DND-41 (cell line): ENCODE measurements at regions not wholly inside any gene's neighbourhood (a gene's known extent, or its start where the extent isn't known, plus 50 kb on each side); places are given as distances from the start of the nearest gene placed in this dataset.

Experiments used
- ATAC-seq: fragments of 200-7000 bp; cut with Tn5 transposase; 3 replicates; pipeline ENCODE4 v1.9.1; 2021; ENCODE audit warnings: low read depth; ENCODE audit not compliant: insufficient read depth
- DNase-seq: peaks from one replicate; pipeline ENCODE4 v3.0.0-alpha.2; 2020
- H2AFZ ChIP-seq: 2 replicates; pipeline ENCODE4 v1.6.0; 2012; ENCODE audit warnings: low read depth, low read length
- H3K27ac ChIP-seq: 2 replicates; pipeline ENCODE4 v1.5.1; 2012; ENCODE audit warnings: low read length, inconsistent platforms
- H3K27me3 ChIP-seq: fragments of 200-600 bp; sonication (generic); 2 replicates; pipeline ENCODE4 v1.6.0; 2012; ENCODE audit warnings: low read length, mild to moderate bottlenecking, inconsistent platforms; ENCODE audit not compliant: insufficient read depth, poor library complexity
- H3K36me3 ChIP-seq: 2 replicates; pipeline ENCODE4 v1.5.1; 2012; ENCODE audit warnings: low read length, inconsistent platforms; ENCODE audit not compliant: insufficient read depth
- H3K4me1 ChIP-seq: 2 replicates; pipeline ENCODE4 v1.5.1; 2012; ENCODE audit warnings: mild to moderate bottlenecking, low read length; ENCODE audit not compliant: insufficient read depth
- H3K4me2 ChIP-seq: 2 replicates; pipeline ENCODE4 v1.6.0; 2012; ENCODE audit warnings: mild to moderate bottlenecking, moderate library complexity, low read length, inconsistent platforms; ENCODE audit not compliant: insufficient read depth
- H3K4me3 ChIP-seq, 2 experiments: fragments of 200-600 bp in 1 of 2; shearing (Covaris generic) in 1 of 2; 2 replicates each; pipeline ENCODE4 v1.5.1; 2012 to 2016; ENCODE audit warnings: inconsistent platforms in 2 of 2, low read length in 2 of 2, mild to moderate bottlenecking in 2 of 2, low read depth in 1 of 2, moderate library complexity in 1 of 2
- H3K79me2 ChIP-seq: 2 replicates; pipeline ENCODE4 v1.6.0; 2012; ENCODE audit warnings: low read length, inconsistent platforms; ENCODE audit not compliant: insufficient read depth
- H3K9ac ChIP-seq: 2 replicates; pipeline ENCODE4 v1.6.0; 2012; ENCODE audit warnings: low read depth, mild to moderate bottlenecking, inconsistent platforms, low read length, moderate library complexity
- H3K9me3 ChIP-seq: 2 replicates; pipeline ENCODE4 v1.5.1; 2012; ENCODE audit warnings: low read length, moderate library complexity, mild to moderate bottlenecking, inconsistent platforms; ENCODE audit not compliant: insufficient read depth, severe bottlenecking
- H4K20me1 ChIP-seq: 2 replicates; pipeline ENCODE4 v1.6.0; 2012; ENCODE audit warnings: low read length; ENCODE audit not compliant: insufficient read depth
- CTCF ChIP-seq: IDR thresholded peaks from 2 replicates; pipeline ENCODE4 v1.5.1; 2012; ENCODE audit warnings: borderline replicate concordance, low read length, moderate library complexity, mild to moderate bottlenecking; ENCODE audit not compliant: poor library complexity, severe bottlenecking; ENCODE audit errors: extremely low read depth
- EZH2 ChIP-seq: IDR thresholded peaks from 3 replicates; pipeline ENCODE4 v1.6.1; 2012; ENCODE audit warnings: borderline replicate concordance, low read depth, mild to moderate bottlenecking, moderate library complexity, low read length, inconsistent platforms; ENCODE audit not compliant: severe bottlenecking

GRCh38 chr12:63025116-63025515 lies 90.2 kb upstream of the PPM1H start:
- DNase-seq (no peak), ATAC-seq (no peak)
- Histone ChIP-seq H3K4me2 (no peak overlapping the region), H3K27ac (no peak overlapping the region), H3K9me3 (no peaks in the 10 kb centered on the region), H3K9ac (no peak overlapping the region), H3K36me3 (no peaks in the 10 kb centered on the region), H3K4me3 (no peak overlapping the region), H4K20me1 (no peaks in the 10 kb centered on the region), H3K79me2 (no peaks in the 10 kb centered on the region), H3K27me3 (no peaks in the 10 kb centered on the region), H3K4me1 (no peaks in the 10 kb centered on the region), H2AFZ (no peak overlapping the region)
- TF ChIP-seq CTCF, result no peak
- no peak for TF ChIP-seq EZH2

- H3K4me1 ChIP-seq, result no peaks in the 10 kb centered on the region
- H4K20me1 ChIP-seq, result no peaks in the 10 kb centered on the region
- H3K9ac ChIP-seq, result no peak overlapping the region
- H3K36me3 ChIP-seq, result no peaks in the 10 kb centered on the region
- no peaks in the 10 kb centered on the region for H3K27me3 ChIP-seq
- ATAC-seq (no peak), DNase-seq (no peak)
- no peaks in the 10 kb centered on the region for H3K79me2 ChIP-seq
- no peak overlapping the region for H2AFZ ChIP-seq
- no peak overlapping the region for H3K4me2 ChIP-seq
- H3K4me3 ChIP-seq, result no peak overlapping the region
- TF ChIP-seq EZH2, result no peak
- no peak overlapping the region for H3K27ac ChIP-seq
- H3K9me3 ChIP-seq, result no peaks in the 10 kb centered on the region
Measured at GRCh38 chr12:63023926-63024325, 89.0 kb upstream of the PPM1H start.

- DNase-seq, result no peak
- no peaks in the 10 kb centered on the region for H3K36me3 ChIP-seq
Measured at GRCh38 chr12:63021116-63021515, 86.2 kb upstream of the PPM1H start.

GRCh38 chr12:63020269-63020668 lies 85.3 kb upstream of the PPM1H start:
- H3K9me3 ChIP-seq, result no peaks in the 10 kb centered on the region
- TF ChIP-seq EZH2 (no peak), CTCF (no peak)
- no peak overlapping the region for H2AFZ ChIP-seq
- no peaks in the 10 kb centered on the region for H3K27me3 ChIP-seq
- DNase-seq (no peak), ATAC-seq (no peak)
- no peak overlapping the region for H3K9ac ChIP-seq
- no peaks in the 10 kb centered on the region for H3K36me3 ChIP-seq
- no peaks in the 10 kb centered on the region for H4K20me1 ChIP-seq
- no peak overlapping the region for H3K27ac ChIP-seq
- H3K4me3 ChIP-seq, result no peak overlapping the region
- H3K4me2 ChIP-seq, result no peak overlapping the region
- H3K4me1 ChIP-seq, result no peaks in the 10 kb centered on the region
- no peaks in the 10 kb centered on the region for H3K79me2 ChIP-seq

More at GRCh38 chr12:63021116-63021515, 86.2 kb upstream of the PPM1H start:
- Histone ChIP-seq H3K27me3 (no peaks in the 10 kb centered on the region), H3K4me1 (no peaks in the 10 kb centered on the region), H3K27ac (no peak overlapping the region), H3K4me3 (no peak overlapping the region), H4K20me1 (no peaks in the 10 kb centered on the region), H2AFZ (0 out of 2 replicates have a peak overlapping the region, but pooled peaks have one; percentile 17), H3K9me3 (no peaks in the 10 kb centered on the region), H3K4me2 (no peak overlapping the region), H3K9ac (no peak overlapping the region), H3K79me2 (no peaks in the 10 kb centered on the region)
- no peak for ATAC-seq
- TF ChIP-seq CTCF (no peak), EZH2 (no peak)
